Stimulated activated CD4-positive, alpha-beta T cell treated with anti-CD3 and anti-CD28 coated beads, TNF-alpha, amount 100 ng/mL, for 24 hours (primary cell): ENCODE measurements at regions not wholly inside any gene's neighbourhood (a gene's known extent, or its start where the extent isn't known, plus 50 kb on each side); places are given as distances from the start of the nearest gene placed in this dataset.
"Not testable (repeated sequence)": the region's sequence is repeated elsewhere in the genome, so short reads cannot be mapped to it uniquely, and the experiment has no call there.

Source experiments
- DNase-seq, 3 experiments: peaks; one replicate each; pipeline ENCODE4 v3.0.0-alpha.2; 2020; ENCODE audit warnings: low read depth in 3 of 3

DNA sequence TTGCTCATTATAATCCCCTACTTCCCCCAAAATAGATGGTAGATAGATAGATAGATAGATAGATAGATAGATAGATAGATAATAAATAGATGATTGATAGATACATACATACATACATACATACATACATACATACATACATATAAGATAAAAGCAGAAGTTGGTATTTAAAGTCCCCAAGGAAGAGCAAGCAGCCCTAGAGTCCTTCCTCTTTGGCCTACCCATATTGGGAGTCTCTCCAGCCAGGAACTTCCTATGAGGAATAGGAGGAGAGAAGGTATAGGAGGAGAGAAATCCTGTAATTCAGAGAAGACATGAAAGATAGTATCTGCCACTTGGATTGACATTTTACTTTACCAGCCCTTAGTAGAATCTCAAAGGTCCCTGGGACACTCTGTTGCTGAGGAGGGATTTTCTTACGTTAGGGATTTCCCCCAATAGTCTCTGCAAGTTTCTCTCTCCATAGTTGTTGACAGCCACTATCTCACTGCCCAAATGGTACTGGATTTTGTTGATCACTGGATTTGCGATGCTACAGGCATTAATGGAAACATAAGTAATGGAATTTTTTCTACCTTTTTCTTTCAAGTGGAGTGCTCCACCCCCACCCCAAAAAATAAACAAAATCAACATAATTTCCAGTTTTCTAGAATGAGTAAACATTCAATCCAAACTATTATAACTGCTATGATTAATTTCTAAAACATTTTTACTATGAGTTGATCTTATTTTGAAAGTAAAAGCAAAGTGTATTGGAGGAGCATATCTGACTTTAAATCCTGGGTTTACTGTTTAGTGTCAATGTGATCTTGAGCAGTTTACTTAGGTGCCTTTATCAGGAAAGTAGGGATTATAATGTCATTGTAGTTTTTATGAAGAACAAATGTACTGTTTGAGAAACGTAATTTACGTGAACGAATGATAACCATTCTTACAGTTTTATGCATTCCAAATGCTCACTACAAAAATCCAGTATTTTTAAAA, 93.2 kb upstream of the TNFSF4 start:
- DNase-seq = no peak

DNA sequence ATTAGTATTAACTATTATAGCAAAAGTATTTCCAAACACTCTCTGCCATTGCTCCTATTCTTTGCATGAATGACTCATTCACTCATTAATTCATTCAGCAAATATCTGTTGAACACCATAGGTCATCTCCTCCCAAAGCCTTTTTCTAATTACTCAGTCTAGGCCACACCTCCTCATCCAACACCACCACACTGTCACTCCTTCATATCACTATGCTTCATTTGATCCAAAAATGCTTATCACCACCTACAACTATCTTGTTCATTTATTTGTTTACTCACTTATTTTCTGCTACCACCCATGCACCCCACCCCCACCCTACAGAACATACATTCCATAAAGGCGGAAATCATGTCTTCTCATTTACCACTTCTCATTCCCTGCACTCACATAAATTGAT, 94.4 kb upstream of the TNFSF4 start:
- DNase-seq = no peak

DNA sequence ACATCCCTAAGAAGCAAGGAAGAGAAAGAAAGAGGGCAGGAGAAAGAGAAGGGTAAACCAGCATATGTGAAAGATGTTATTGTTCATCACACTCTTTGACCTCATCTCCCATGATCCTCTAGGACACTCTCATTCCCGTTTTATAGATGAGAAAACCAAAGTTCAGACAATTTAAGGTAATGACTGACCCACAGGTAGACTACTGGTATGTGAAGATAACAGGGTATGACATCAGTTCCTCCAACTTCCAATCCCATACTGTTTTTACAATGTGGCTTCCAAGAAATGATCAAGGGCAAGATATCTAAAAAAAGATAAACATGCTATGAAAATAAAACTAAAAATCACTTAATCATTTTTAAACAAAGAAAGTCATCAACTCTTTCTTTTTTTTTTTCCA, 95.2 kb upstream of the TNFSF4 start:
- no peak for DNase-seq

DNA sequence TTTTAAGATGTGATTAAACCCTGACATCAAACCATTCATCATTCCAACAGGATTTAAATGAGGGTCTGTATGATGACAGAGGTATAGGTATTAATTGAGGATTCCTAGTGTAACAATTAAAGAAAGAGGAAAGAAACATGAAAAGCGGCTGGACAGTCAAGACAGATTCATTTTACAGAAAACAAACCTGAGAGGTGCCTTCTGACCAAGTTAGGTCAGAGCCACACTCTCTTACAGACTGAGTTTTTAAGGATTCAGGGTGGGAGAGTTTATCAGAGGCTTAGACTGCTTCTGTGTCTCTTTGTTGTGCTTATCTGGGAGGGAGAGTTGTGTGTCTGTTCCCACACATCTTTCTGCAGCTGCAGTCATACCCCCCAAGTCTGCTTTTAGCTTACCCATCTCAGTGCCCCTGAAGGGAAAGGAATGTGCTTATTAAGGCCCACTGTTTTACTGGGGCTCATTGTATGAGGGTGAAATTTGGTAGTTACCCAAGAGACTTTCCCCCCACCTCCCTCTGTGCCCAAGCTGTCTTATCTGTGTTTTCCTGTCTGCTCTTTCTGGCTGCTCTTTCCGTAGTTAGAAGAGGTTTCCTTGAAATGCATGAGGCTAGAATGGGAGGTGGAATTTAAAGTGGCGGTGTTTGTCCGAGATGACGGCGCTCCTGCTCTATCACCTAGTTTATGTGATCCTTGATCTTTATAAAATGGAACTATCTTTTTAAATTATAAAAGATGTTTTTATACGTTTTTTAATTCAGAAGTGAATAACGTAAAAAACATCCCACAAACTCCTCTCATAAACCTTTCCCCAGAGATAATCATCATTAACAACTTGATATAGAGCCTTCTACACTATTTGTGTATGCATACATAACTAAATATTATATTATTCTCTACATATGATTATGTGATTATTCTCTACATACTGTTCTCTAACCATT, 96.0 kb upstream of the TNFSF4 start:
- no peak for DNase-seq

DNA sequence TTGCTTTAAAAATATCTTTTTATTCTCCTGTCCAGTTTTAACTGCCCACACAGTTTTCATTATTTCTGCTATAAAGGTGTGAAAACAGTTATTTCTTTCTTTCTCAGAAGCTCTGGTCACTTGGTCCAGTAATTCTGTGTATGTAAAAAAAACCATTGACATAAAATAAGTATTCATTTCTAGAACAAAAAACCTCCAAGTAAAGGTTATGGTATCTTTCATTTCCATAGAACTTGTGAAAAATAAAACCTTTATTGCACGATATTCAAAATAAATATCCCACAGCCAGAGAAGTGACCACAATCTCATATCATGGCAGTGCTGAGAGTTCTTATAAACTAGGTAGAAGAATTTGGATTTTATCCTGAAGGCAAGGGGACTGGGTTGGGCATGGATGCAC, 96.9 kb upstream of the TNFSF4 start:
- no peak for DNase-seq

DNA sequence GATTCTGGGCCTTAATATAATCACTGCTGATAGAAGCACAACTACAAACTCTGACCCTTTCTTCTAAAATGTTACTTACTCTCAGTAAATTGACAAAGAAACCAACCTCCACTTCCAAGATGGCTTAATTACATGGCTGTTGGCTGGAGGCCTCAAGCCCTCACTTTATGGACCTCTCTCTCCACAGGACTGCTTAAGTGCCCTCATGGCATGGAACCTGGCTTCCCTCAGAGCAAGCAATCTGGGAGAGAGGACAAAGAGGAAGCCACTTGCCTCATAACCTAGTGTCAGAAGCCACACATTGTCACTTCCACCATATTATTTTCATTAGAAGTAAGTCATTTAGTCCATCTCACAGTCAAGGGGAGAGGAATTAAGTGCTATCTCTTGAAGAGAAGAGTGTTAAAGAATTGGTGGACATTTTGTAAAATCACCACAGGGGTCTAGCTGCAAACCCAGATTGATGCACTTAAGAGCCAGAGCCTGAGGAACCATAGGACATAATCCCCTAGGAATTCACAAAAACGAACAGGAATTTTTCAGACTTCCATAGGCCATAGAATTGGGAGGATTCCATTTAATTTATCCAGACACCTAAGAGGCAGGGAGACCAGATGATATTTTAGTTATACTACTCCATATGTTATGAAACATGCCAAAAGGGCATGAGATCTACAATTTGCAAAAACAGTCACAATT, 97.5 kb upstream of the TNFSF4 start:
- no peak for DNase-seq

DNA sequence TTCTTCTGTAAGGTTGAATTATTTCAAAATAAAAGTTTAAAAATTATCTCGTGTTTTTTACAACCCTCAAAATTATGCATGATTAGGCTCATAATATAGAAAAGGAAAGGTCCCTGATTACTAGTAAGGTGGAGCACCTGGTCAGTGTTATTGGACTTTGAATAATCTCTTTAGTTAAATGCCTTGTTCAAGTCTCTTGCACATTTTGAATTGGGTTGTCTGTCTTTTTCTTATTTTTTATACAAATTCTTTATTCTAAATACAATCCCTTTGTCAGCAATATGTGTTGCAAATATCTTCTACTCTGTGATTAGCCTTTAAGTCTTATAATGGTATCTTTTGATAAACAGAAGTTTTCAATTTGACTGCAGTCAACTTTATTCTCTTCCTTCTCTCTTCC, 100.7 kb upstream of the TNFSF4 start:
- no peak for DNase-seq

DNA sequence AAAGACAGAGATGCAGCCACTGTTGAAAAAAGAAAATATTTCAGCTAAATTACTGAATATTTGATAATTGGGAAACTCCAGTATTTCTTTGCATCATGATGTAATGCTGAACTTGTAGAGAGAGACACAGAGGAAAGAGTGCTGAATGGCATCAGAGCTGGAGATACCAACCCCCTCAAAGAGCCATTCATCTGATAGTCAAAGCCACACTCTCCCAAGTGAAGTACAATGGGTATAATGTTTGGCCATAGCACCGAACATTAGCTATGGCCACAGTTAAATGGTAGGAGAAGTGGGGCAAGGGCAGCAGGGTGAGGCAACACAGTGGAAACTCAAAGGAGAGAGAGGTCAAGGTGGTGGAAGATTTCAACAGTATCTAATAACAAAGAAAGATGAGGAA, 107.5 kb upstream of the TNFSF4 start:
- no peak for DNase-seq

DNA sequence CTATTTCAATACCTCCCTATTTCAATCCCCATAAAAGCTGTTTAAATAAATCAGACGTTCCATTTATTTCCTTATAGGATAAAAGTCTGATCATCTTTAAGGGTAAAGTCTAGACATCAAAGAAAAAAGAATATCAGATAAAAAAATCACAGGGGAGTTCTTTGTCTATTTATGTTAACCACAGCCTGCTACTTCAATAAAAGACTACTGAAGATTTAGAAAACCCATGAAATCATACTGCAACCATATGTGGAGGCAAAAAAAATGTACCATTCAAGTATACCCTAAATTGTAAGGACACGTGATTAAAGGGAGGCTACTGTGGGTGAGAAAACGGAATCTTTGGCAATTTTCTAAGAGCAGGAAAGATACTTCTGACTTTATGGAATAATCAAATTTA, 108.2 kb upstream of the TNFSF4 start:
- no peak for DNase-seq

DNA sequence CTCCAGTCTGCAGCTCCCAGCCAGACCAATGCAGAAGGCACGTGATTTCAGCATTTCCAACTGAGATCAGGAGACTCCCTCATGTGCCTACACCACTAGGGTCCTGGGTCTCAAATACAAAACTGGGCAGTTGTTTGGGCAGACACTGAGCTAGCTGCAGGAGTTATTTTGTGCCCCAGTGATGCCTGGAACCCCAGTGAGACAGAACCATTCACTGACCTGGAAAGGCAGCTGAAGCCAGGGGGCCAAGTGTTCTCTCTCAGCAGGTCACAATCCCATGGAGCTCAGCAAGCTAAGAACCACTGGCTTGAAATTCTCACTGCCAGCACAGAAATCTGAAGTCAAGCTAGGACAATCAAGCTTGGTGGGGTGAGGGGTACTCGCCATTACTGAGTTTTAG, 111.7 kb upstream of the TNFSF4 start:
- DNase-seq = no peak

DNA sequence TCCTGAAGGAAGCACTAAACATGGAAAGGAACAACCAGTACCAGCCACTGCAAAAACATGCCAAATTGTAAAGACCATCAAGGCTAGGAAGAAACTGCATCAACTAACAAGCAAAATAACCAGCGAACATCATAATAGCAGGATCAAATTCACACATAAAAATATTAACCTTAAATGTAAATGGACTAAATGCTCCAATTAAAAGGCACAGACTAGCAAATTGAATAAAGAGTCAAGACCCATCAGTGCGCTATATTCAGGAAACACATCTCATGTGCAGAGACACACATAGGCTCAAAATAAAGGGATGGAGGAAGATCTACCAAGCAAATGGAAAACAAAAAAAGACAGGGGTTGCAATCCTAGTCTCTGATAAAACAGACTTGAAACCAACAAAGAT, 117.2 kb upstream of the TNFSF4 start:
- DNase-seq = not testable (repeated sequence)

DNA sequence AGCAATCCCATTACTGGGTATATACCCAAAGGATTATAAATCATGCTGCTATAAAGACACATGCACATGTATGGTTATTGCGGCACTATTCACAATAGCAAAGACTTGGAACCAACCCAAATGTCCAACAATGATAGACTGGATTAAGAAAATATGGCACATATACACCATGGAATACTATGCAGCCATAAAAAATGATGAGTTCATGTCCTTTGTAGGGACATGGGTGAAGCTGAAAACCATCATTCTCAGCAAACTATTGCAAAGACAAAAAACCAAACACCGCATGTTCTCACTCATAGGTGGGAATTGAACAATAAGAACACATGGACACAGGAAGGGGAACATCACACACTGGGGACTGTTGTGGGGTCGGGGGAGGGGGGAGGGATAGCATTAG, 120.9 kb upstream of the TNFSF4 start:
- not testable (repeated sequence) for DNase-seq

DNA sequence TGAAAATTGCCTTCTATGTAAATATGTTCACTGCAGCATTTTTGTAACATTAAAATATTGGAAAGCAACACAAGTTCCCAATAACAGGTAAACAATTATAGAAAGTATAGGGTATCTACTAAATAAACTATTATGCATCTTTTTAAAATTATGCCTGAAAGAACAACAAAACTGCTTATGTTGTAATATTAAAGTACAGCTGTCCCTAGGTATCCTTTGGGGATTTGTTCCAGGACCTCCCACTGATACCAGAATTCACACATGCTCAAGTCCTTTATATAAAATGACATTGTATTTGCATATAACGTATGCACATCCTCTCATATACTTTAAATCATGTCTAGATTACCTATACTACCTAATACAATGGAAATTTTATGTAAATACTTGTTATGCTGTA, 121.8 kb upstream of the TNFSF4 start:
- no peak for DNase-seq

DNA sequence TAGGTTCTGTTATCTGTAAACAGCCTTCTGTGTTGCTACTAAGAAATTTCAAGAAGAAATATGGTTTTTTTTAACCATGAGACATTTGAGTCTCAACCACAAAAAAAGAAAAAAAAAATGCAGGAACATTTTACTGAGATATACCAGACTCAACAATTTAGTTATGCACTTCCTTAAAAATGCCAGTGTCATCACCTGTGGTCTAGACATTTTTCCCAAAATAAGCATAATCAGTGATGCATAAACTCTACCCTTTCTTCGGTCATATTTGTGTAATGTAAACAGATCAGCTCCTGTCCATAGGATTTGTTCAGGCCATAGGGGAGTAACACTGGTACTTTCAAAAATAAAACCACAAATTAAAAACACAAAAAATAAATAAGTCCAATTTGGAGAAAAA, 122.6 kb upstream of the TNFSF4 start:
- DNase-seq = no peak

DNA sequence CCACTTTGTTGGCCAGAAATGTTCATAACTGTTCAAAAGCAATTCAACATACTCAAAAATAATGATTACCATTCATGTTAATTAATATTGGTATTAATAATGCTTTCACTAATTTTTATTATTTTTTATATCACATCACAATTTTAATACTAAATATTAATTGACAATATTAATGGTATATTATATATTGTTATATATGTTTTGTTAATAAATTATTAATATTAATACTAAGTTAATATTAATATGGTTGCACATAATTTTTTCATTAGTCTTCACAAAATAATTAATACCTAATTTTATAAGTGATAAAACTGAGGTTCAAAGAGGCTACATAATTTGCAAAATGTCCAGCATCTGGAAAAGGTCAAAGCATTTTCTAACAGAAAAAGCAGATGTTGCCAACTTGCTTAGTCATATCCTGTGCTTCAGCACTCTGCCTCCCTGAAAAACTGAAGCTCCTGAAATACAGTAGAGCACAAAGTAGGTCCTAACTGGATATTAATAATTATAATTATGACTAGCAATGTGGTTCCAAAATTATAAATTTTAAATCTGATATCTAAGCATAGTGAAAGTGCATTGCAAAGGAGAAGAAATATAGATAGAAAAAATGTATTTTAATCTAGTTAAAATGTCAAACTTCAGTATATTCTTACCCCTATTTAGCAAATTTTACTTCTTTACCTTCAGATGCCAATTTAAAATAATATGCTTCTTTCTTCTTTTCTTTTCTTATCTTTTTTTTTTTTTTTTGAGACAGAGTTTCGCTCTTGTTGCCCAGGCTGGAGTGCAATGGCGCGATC, 123.2 kb upstream of the TNFSF4 start:
- no peak for DNase-seq

DNA sequence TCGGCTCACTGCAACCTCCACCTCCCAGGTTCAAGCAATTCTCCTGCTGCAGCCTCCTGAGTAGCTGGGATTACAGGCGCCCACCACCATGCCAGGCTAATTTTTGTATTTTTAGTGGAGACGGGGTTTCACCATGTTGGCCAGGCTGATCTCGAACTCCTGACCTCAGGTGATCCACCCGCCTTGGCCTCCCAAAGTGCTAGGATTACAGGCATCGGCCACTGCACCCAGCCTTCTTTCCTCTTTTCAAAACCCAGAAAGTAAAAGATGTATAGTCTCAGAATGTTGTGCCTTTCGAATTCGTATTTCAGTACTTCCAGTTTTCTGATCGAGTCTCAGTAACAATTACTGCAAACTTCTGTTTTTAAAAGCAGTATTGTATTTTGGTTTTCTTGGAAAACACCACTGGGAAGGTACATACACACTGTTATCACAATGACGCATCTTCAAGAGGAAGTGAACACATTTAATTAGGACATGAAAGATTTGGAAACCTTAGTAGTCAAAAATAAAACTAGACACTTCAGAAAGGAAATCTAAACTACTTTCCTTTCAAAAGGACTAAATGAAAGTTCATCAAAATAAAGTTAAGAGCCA, 123.9 kb upstream of the TNFSF4 start:
- not testable (repeated sequence) for DNase-seq

DNA sequence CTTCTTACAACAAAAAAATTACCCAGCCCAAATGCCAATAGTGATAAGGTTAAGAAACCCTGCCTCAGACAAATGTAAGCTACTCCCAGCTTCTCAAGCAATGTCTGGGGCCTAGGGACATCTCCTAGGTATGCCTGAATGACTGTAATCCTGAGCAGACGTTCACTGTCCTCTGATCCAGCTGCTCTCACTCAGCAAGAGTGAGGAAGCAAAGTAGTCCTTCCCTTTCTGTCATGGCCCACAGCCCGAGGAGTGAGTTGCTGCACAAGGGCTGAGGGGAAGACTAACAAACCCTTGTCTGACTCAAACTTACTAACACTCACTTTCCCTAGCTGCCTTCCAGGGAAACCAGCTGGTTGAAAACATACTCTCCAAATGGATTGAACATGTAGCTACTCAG, 124.9 kb upstream of the TNFSF4 start:
- DNase-seq = no peak

DNA sequence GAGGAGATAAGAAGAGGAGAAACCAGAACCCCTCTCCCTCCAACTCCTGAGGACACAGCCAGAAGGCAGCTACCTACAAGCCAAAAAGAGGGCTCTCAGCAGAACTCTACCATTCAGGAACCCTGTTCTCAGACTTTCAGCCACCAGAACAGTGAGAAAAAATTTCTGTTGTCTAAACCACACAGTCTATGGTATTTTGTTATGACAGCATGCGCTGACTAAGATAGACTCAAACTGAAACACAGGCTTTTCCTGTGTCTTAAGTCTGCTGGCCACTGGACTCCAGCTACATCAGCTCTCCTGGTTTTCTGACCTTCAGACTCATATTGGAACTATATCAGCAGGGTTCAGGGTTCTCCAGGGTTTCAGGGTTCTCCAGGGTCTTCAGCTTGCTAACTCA, 126.5 kb upstream of the TNFSF4 start:
- no peak for DNase-seq

DNA sequence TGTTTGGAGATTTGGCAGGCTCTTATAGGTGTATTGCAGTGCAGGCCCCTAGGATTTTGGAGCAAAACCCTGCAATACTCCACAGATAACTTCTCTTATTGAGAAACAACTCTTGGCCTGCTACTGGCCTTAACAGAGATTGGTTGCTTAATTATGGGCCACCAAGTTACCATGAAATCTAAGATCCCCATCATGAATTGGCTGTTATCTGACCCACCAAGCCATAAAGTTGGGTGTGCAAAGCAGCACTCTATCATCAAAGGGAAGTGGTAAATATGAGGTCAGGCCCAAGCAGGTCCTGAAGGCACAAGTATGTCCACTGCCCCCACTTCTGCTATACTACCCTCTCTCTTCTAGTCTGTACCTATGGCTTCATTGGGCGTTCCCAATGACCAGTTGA, 130.0 kb upstream of the TNFSF4 start:
- DNase-seq = no peak

DNA sequence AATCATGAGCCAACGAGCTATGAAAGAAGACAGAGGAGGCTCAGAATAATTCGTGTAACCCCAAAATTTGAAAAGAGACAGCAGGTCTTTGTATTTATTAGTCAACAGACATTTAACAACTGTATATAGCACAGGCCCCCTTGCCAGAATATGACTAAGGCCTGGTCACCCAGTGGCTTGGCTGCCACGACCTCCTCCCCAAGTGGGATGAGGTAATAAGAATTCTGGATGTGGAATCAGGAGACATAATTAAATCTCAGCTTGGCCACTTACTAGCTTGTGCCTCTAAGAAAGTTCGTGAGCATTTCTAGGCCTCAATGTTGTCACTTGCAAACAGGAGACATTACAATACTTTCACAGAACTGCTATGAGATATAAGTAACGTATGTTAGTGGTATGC, 134.2 kb upstream of the TNFSF4 start:
- DNase-seq = no peak

DNA sequence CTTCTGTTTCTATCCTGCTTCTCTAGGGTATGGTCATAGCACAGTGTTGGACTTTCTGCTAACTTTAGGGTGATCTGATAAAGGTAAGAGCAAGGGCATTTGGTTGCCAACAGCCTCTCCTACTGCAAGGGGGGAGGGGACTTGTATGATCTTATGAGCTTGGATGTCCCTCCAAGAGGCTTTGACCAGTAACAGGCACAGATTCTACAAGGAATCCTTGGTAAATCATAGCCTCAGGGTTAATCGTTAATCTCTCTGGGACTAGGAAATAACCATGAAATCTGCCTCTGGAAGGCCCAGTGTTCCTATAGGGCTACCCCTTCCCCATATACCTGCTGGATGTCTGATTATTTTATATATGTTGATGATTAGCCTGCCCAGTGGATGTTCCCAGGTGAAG, 134.8 kb upstream of the TNFSF4 start:
- DNase-seq = no peak
